ENCODE measurements at regions not wholly inside any gene's neighbourhood (a gene's known extent, or its start where the extent isn't known, plus 50 kb on each side); places are given as distances from the start of the nearest gene placed in this dataset.

DNA sequence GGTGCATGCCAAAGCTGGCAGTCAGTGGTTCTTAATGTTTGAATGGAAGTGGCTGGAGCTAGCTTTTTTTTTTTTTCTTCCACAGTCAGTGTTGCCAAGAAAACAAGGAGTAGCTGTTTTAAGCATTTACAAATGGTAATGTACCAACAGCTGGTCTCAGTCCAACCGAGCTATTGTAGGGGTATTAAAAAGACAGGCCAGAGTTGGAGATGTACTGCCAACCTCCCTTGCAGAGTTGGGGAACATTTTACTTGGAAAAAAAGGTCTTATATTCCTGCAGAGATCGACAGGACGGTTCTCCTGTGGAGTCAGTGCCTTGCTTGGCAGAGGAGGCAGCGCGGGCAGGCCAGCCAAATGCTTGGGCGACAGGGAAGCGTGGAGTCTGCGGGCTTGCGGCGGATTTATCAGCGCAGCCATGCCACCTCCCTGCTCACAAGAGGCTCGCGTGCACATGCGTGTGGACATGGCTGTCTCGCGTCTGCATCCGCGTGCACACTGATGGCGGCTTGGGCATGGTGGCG lies 338.1 kb downstream of the RPS6KC1 start:
- Histone ChIP-seq H3K36me3 (ENCODE audit: low read depth) (no peaks in the 10 kb centered on the region), H3K4me3 (no peak overlapping the region), H3K4me1 (ENCODE audit: low read depth) (no peaks in the 10 kb centered on the region), H3K9me3 (no peaks in the 10 kb centered on the region)
- DNase-seq (no peak), ATAC-seq (no peak)
- intact Hi-C loops (cut with DNase I, micrococcal nuclease): no loop called here
- TF ChIP-seq, protein P1, sequence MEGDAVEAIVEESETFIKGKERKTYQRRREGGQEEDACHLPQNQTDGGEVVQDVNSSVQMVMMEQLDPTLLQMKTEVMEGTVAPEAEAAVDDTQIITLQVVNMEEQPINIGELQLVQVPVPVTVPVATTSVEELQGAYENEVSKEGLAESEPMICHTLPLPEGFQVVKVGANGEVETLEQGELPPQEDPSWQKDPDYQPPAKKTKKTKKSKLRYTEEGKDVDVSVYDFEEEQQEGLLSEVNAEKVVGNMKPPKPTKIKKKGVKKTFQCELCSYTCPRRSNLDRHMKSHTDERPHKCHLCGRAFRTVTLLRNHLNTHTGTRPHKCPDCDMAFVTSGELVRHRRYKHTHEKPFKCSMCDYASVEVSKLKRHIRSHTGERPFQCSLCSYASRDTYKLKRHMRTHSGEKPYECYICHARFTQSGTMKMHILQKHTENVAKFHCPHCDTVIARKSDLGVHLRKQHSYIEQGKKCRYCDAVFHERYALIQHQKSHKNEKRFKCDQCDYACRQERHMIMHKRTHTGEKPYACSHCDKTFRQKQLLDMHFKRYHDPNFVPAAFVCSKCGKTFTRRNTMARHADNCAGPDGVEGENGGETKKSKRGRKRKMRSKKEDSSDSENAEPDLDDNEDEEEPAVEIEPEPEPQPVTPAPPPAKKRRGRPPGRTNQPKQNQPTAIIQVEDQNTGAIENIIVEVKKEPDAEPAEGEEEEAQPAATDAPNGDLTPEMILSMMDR (IDR thresholded peaks at IDR 0.05): no peak

DNA sequence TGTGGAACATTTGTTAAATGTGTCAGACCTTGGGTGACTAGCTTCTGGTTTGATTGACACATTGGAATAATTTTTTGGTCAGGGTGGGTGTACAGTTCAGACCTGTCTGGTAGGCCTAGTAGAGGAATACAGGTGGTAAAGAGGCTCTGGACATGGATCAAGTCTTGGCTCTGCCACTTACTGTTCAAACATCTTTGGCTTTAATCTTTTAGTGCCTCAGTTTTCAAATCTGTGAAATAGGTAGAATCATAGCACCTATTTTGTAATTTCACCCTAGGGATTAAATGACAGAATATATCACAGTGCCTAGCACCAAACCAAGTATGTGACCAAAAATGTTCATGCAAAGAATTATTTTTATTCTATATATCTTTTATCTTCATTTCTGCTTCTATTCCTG lies 340.4 kb downstream of the RPS6KC1 start:
- Histone ChIP-seq H3K36me3 (ENCODE audit: low read depth) (no peaks in the 10 kb centered on the region), H3K4me1 (ENCODE audit: low read depth) (no peaks in the 10 kb centered on the region), H3K4me3 (no peak overlapping the region), H3K9me3 (no peaks in the 10 kb centered on the region)
- intact Hi-C loops (cut with DNase I, micrococcal nuclease): no loop called here
- ATAC-seq: no peak
- TF ChIP-seq, protein P1 (IDR thresholded peaks at IDR 0.05): no peak
- no peak for DNase-seq

DNA sequence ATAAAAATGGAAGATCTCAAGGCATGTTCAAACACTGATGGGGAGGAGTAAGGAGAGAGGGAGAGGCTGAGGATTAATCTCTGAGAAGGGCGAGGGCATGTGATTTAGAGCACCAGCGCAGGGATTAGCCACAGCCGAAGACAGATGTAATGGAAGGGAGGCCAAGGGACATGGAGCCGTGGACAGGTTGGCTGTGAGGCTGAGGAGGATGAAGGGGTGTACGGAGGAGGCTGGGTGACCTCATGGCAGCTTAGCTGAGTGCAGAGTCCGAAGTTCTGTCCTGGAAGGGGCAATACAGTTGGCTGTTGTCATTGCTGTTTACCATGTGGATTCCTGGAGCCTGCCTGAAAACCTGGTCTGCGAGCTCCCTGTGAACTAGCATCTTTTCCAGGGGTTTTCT lies 342.8 kb downstream of the RPS6KC1 start:
- Histone ChIP-seq H3K4me3 (no peak overlapping the region), H3K4me1 (ENCODE audit: low read depth) (no peaks in the 10 kb centered on the region), H3K9me3 (no peaks in the 10 kb centered on the region), H3K36me3 (ENCODE audit: low read depth) (no peaks in the 10 kb centered on the region)
- intact Hi-C loops (cut with DNase I, micrococcal nuclease): no loop called here
- DNase-seq (no peak), ATAC-seq (no peak)
- TF ChIP-seq, protein P1 (IDR thresholded peaks at IDR 0.05): no peak

DNA sequence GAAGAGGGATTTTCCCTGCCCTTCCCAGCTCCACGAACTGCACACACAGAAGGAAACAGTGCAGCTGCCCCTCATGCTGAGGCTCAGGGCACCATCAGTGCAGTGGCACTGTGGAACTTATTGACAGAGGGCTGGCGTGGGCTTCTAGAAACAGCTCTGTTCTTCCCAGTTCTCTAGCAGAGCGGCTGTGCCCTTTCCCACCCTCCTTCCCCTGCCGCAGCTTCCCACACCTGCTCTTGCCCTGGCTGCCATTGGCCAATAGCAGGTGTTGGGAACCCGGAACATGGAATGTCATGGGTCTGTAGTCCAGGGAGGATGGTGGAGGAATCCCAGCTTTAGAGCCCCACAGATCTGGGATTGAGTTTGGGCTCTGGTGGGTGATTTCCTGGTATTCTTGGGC lies 343.8 kb downstream of the RPS6KC1 start:
- TF ChIP-seq, protein P1 (IDR thresholded peaks at IDR 0.05): no peak
- no peak for DNase-seq
- no peaks in the 10 kb centered on the region for H3K36me3 ChIP-seq (ENCODE audit: low read depth)
- no peaks in the 10 kb centered on the region for H3K9me3 ChIP-seq
- no peaks in the 10 kb centered on the region for H3K4me1 ChIP-seq (ENCODE audit: low read depth)
- intact Hi-C loops (cut with DNase I, micrococcal nuclease): no loop called here
- H3K4me3 ChIP-seq: no peak overlapping the region
- no peak for ATAC-seq

DNA sequence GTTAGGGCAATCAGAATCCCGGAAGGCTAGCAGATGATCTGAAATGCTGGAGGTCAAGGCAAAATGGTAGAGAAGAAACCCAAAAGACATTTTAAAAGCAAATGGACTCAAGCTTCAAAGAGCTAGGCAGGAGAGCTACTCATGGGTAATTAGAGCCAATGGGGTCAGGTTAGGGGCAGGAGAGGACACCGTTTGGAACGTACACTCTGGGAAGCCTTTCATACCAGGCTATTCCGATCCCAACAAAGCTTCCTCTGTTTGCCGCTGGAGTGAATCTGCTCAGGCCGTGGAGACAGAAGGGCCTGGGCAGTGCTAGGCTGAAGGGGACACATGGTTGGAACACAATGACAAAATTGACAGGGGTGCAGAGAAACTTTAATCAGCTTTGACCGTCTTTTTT lies 346.6 kb downstream of the RPS6KC1 start:
- H3K36me3 ChIP-seq (ENCODE audit: low read depth): no peaks in the 10 kb centered on the region
- ATAC-seq: no peak
- TF ChIP-seq, protein P1 (IDR thresholded peaks at IDR 0.05): no peak

DNA sequence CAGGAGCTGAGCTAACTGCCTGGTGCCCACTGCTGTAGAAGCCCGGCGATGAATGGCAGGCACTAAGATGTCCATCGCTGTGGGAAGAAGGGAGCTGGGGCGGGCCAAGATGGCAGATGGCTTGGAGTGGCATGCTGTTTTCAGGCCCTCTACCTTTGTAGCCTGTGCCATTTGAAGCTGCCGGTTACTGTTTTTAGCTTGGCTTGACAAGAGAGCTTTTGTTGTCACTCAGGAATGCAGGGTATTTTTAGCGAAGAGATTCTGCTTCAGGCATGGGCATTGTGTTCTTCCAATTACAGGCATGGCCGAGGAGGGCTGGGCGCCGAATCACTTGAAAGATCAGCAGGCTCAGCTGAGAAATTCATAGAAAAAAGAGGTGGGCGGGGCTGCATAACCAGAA lies 348.7 kb downstream of the RPS6KC1 start:
- no peak for ATAC-seq
- Histone ChIP-seq H3K9me3 (no peaks in the 10 kb centered on the region), H3K4me1 (ENCODE audit: low read depth) (no peaks in the 10 kb centered on the region), H3K4me3 (no peak overlapping the region), H3K36me3 (ENCODE audit: low read depth) (no peaks in the 10 kb centered on the region)
- no peak for DNase-seq
- TF ChIP-seq, protein P1 (IDR thresholded peaks at IDR 0.05): no peak
- intact Hi-C loops (cut with DNase I, micrococcal nuclease): no loop called here

More for the DNA sequence above, 346.6 kb downstream of the RPS6KC1 start:
- Histone ChIP-seq H3K4me3 (no peak overlapping the region), H3K9me3 (no peaks in the 10 kb centered on the region), H3K4me1 (ENCODE audit: low read depth) (no peaks in the 10 kb centered on the region)
- intact Hi-C loops (cut with DNase I, micrococcal nuclease): no loop called here
- DNase-seq: no peak

Data from mucosa of descending colon (tissue), 3 donors.